H9 (cell line): ENCODE measurements at regions not wholly inside any gene's neighbourhood (a gene's known extent, or its start where the extent isn't known, plus 50 kb on each side); places are given as distances from the start of the nearest gene placed in this dataset.

Source experiments
- DNase-seq: peaks from one replicate; pipeline ENCODE4 v3.0.0-alpha.2; 2017
- H2AFZ ChIP-seq: one replicate; pipeline ENCODE4 v1.6.1; 2013; ENCODE audit warnings: mild to moderate bottlenecking, low read length, control low read depth, moderate library complexity
- H2AK5ac ChIP-seq: 2 replicates; pipeline ENCODE4 v1.6.1; 2013; ENCODE audit warnings: low read length, control low read depth, mixed read lengths; ENCODE audit not compliant: insufficient read length
- H2BK120ac ChIP-seq: one replicate; pipeline ENCODE4 v1.6.1; 2013; ENCODE audit warnings: low read depth, mild to moderate bottlenecking, low read length, control low read depth, inconsistent platforms; ENCODE audit not compliant: poor library complexity, severe bottlenecking
- H2BK12ac ChIP-seq: 2 replicates; pipeline ENCODE4 v1.6.1; 2013; ENCODE audit warnings: low read length, control low read depth, mixed read lengths, low read depth; ENCODE audit not compliant: insufficient read length
- H2BK15ac ChIP-seq: 2 replicates; pipeline ENCODE4 v1.6.1; 2013; ENCODE audit warnings: low read depth, low read length, control low read depth
- H2BK20ac ChIP-seq: one replicate; pipeline ENCODE4 v1.6.1; 2013; ENCODE audit warnings: low read depth, mild to moderate bottlenecking, low read length, control low read depth, inconsistent platforms; ENCODE audit not compliant: poor library complexity, severe bottlenecking
- H2BK5ac ChIP-seq: 2 replicates; pipeline ENCODE4 v1.6.1; 2013; ENCODE audit warnings: low read length, control low read depth, mixed read lengths; ENCODE audit not compliant: insufficient read length
- H3K14ac ChIP-seq: 2 replicates; pipeline ENCODE4 v1.6.1; 2013; ENCODE audit warnings: low read length, control low read depth; ENCODE audit not compliant: insufficient read depth
- H3K18ac ChIP-seq: 2 replicates; pipeline ENCODE4 v1.6.1; 2013; ENCODE audit warnings: low read depth, mild to moderate bottlenecking, mixed read lengths, low read length, control low read depth; ENCODE audit not compliant: insufficient read length
- H3K23ac ChIP-seq: 2 replicates; pipeline ENCODE4 v1.6.1; 2013; ENCODE audit warnings: low read length, control low read depth, mixed read lengths, low read depth; ENCODE audit not compliant: insufficient read length
- H3K23me2 ChIP-seq: 2 replicates; pipeline ENCODE4 v1.6.1; 2013; ENCODE audit warnings: low read depth, mild to moderate bottlenecking, mixed read lengths, low read length, control low read depth; ENCODE audit not compliant: insufficient read length, poor library complexity, severe bottlenecking
- H3K27ac ChIP-seq: 2 replicates; pipeline ENCODE4 v1.5.1; 2013; ENCODE audit warnings: low read length, control low read depth, mixed read lengths, low read depth; ENCODE audit not compliant: insufficient read length
- H3K27me3 ChIP-seq: 2 replicates; pipeline ENCODE4 v1.6.1; 2013; ENCODE audit warnings: low read length, control low read depth, inconsistent platforms; ENCODE audit not compliant: insufficient read depth
- H3K4ac ChIP-seq: 2 replicates; pipeline ENCODE4 v1.6.1; 2013; ENCODE audit warnings: low read depth, mild to moderate bottlenecking, control low read depth, inconsistent platforms, low read length, moderate library complexity
- H3K4me1 ChIP-seq: 2 replicates; pipeline ENCODE4 v1.6.1; 2013; ENCODE audit warnings: low read length, control low read depth, inconsistent platforms; ENCODE audit not compliant: insufficient read depth
- H3K4me2 ChIP-seq: 2 replicates; pipeline ENCODE4 v1.6.1; 2013; ENCODE audit warnings: low read length, control low read depth, mixed read lengths; ENCODE audit not compliant: insufficient read length, insufficient read depth
- H3K56ac ChIP-seq: 2 replicates; pipeline ENCODE4 v1.6.1; 2013; ENCODE audit warnings: low read depth, mild to moderate bottlenecking, mixed read lengths, low read length, control low read depth; ENCODE audit not compliant: insufficient read length
- H3K79me1 ChIP-seq: 2 replicates; pipeline ENCODE4 v1.6.1; 2013; ENCODE audit warnings: low read depth, mild to moderate bottlenecking, moderate library complexity, low read length, control low read depth, inconsistent platforms; ENCODE audit not compliant: insufficient read depth, poor library complexity, severe bottlenecking
- H3K79me2 ChIP-seq: 2 replicates; pipeline ENCODE4 v1.6.1; 2013; ENCODE audit warnings: low read length, control low read depth, inconsistent platforms; ENCODE audit not compliant: insufficient read depth
- H3K9ac ChIP-seq: 2 replicates; pipeline ENCODE4 v1.6.1; 2013; ENCODE audit warnings: low read length, control low read depth, mixed read lengths; ENCODE audit not compliant: insufficient read length; ENCODE audit errors: extremely low read depth
- H3K9me3 ChIP-seq: one replicate; pipeline ENCODE4 v1.6.1; 2013; ENCODE audit warnings: low read depth, low read length, inconsistent platforms; ENCODE audit not compliant: control insufficient read depth
- H3T11ph ChIP-seq: one replicate; pipeline ENCODE4 v1.6.1; 2013; ENCODE audit warnings: mild to moderate bottlenecking, low read length, control low read depth, inconsistent platforms
- H4K20me1 ChIP-seq: one replicate; pipeline ENCODE4 v1.6.1; 2013; ENCODE audit not compliant: control insufficient read depth, insufficient read length, insufficient read depth
- H4K5ac ChIP-seq: 2 replicates; pipeline ENCODE4 v1.6.1; 2013; ENCODE audit warnings: low read depth, mild to moderate bottlenecking, mixed read lengths, low read length, control low read depth; ENCODE audit not compliant: insufficient read length
- H4K8ac ChIP-seq: replicated peaks from 2 replicates; pipeline ENCODE4 v1.6.1; 2013; ENCODE audit warnings: low read length, control low read depth, mixed read lengths, low read depth; ENCODE audit not compliant: insufficient read length
- H4K91ac ChIP-seq: 2 replicates; pipeline ENCODE4 v1.6.1; 2013; ENCODE audit warnings: low read depth, mild to moderate bottlenecking, moderate library complexity, mixed read lengths, low read length, control low read depth; ENCODE audit not compliant: insufficient read length
- H3K27ac Mint-ChIP-seq, 3 experiments: 2 replicates in 2 of 3; 3 replicates in 1 of 3; pipeline ENCODE4 v1.8.0; 2020 to 2021; ENCODE audit warnings: mixed read lengths in 3 of 3, mild to moderate bottlenecking in 1 of 3, moderate library complexity in 1 of 3
- H3K27me3 Mint-ChIP-seq: 2 replicates; pipeline ENCODE4 v1.8.0; 2021; ENCODE audit warnings: low read depth, mild to moderate bottlenecking, moderate library complexity, mixed read lengths
- H3K36me3 Mint-ChIP-seq, 3 experiments: 2 replicates in 2 of 3; 3 replicates in 1 of 3; pipeline ENCODE4 v1.8.0; 2020 to 2021; ENCODE audit warnings: low read depth in 3 of 3, mixed read lengths in 3 of 3; ENCODE audit not compliant: insufficient read depth in 1 of 3
- H3K4me1 Mint-ChIP-seq, 2 experiments: 2 replicates each; pipeline ENCODE4 v1.8.0; 2020; ENCODE audit warnings: mixed read lengths in 2 of 2
- H3K4me3 Mint-ChIP-seq, 2 experiments: 2 replicates in 1 of 2; 3 replicates in 1 of 2; pipeline ENCODE4 v1.8.0; 2020 to 2021; ENCODE audit warnings: mild to moderate bottlenecking in 2 of 2, mixed read lengths in 2 of 2, moderate library complexity in 1 of 2
- H3K9me3 Mint-ChIP-seq, 2 experiments: 2 replicates in 1 of 2; 3 replicates in 1 of 2; pipeline ENCODE4 v1.8.0; 2020; ENCODE audit warnings: mild to moderate bottlenecking in 2 of 2, mixed read lengths in 2 of 2, moderate library complexity in 1 of 2
- WGBS: extraction: QIAGEN DNeasy Blood & Tissue Kit; methylation state at CpG from one replicate; pipeline ENCODE4 v1.1.7; 2013; ENCODE audit warnings: missing lambda C conversion rate, low lambda C conversion rate, mixed read lengths; ENCODE audit not compliant: insufficient read length; ENCODE audit errors: extremely low coverage; 5-methylcytosine and 5-hydroxymethylcytosine counted together
- TF ChIP-seq, protein P1 (sequence below): fragments of 200-600 bp; sonication (generic); conservative IDR thresholded peaks from 3 replicates; pipeline ENCODE4 v1.8.0; 2021; ENCODE audit warnings: antibody characterized with exemption, mild to moderate bottlenecking

GRCh38 chr4:30632751-30633150, 87.4 kb upstream of the PCDH7 start:
- H3K4me1 ChIP-seq = no peaks in the 10 kb centered on the region

More at GRCh38 chr4:30632751-30633150, 87.4 kb upstream of the PCDH7 start:
- Histone ChIP-seq H3K27me3 (no peaks in the 10 kb centered on the region), H3K56ac (no peak overlapping the region), H2AFZ (no peak overlapping the region), H2BK15ac (no peak overlapping the region), H3K79me1 (no peaks in the 10 kb centered on the region), H2BK120ac (no peak overlapping the region), H3K27ac (no peak overlapping the region), H3K18ac (no peak overlapping the region), H3K23me2 (no peaks in the 10 kb centered on the region), H2BK5ac (no peak overlapping the region), H3K14ac (no peak overlapping the region), H4K5ac (no peak overlapping the region), H3T11ph (no peak overlapping the region), H3K4me2 (no peak overlapping the region), H4K20me1 (no peaks in the 10 kb centered on the region), H3K4ac (no peak overlapping the region), H3K23ac (no peak overlapping the region), H2BK20ac (no peak overlapping the region), H2AK5ac (no peak overlapping the region), H3K9me3 (no peaks in the 10 kb centered on the region), H2BK12ac (no peak overlapping the region), H3K9ac (no peak overlapping the region), H4K91ac (no peak overlapping the region), H4K8ac (no peak overlapping the region), H3K79me2 (no peaks in the 10 kb centered on the region)
- Mint-ChIP-seq H3K4me1 (0 out of 4 replicates have a peak, but pooled peaks cover 0 to 2% of the 10 kb centered on the region in 2 experiments), H3K36me3 (no peaks in the 10 kb centered on the region), H3K27me3 (no peaks in the 10 kb centered on the region), H3K4me3 (no peak overlapping the region), H3K27ac (no peak overlapping the region), H3K9me3 (peaks cover 0 to 5% of the 10 kb centered on the region in 2 experiments; a peak in 2 of 5 replicates)
- DNase-seq = no peak
- TF ChIP-seq, protein P1, sequence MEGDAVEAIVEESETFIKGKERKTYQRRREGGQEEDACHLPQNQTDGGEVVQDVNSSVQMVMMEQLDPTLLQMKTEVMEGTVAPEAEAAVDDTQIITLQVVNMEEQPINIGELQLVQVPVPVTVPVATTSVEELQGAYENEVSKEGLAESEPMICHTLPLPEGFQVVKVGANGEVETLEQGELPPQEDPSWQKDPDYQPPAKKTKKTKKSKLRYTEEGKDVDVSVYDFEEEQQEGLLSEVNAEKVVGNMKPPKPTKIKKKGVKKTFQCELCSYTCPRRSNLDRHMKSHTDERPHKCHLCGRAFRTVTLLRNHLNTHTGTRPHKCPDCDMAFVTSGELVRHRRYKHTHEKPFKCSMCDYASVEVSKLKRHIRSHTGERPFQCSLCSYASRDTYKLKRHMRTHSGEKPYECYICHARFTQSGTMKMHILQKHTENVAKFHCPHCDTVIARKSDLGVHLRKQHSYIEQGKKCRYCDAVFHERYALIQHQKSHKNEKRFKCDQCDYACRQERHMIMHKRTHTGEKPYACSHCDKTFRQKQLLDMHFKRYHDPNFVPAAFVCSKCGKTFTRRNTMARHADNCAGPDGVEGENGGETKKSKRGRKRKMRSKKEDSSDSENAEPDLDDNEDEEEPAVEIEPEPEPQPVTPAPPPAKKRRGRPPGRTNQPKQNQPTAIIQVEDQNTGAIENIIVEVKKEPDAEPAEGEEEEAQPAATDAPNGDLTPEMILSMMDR = no peak
- no CpG with 5 or more reads among the region's 1 CpG for WGBS
